ENCODE measurements at regions not wholly inside any gene's neighbourhood (a gene's known extent, or its start where the extent isn't known, plus 50 kb on each side); places are given as distances from the start of the nearest gene placed in this dataset.

GRCh38 chr3:182406786-182407185 lies 386.5 kb upstream of the ATP11B start:
- TF ChIP-seq, protein P1, sequence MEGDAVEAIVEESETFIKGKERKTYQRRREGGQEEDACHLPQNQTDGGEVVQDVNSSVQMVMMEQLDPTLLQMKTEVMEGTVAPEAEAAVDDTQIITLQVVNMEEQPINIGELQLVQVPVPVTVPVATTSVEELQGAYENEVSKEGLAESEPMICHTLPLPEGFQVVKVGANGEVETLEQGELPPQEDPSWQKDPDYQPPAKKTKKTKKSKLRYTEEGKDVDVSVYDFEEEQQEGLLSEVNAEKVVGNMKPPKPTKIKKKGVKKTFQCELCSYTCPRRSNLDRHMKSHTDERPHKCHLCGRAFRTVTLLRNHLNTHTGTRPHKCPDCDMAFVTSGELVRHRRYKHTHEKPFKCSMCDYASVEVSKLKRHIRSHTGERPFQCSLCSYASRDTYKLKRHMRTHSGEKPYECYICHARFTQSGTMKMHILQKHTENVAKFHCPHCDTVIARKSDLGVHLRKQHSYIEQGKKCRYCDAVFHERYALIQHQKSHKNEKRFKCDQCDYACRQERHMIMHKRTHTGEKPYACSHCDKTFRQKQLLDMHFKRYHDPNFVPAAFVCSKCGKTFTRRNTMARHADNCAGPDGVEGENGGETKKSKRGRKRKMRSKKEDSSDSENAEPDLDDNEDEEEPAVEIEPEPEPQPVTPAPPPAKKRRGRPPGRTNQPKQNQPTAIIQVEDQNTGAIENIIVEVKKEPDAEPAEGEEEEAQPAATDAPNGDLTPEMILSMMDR (IDR thresholded peaks at IDR 0.05; ENCODE audit: insufficient read depth, low read length): no peak
- no peak for TF ChIP-seq SPI1 (IDR thresholded peaks at IDR 0.05; ENCODE audit: borderline replicate concordance, low read depth)
- no peak for TF ChIP-seq REST (IDR thresholded peaks at IDR 0.05; ENCODE audit: insufficient replicate concordance, low read depth)
- TF ChIP-seq GABPA (IDR thresholded peaks at IDR 0.05; ENCODE audit: low read depth): no peak
- TF ChIP-seq POLR2AphosphoS5 (IDR thresholded peaks at IDR 0.05; ENCODE audit: low read depth): no peak
- no peaks in the 10 kb centered on the region for H3K27me3 ChIP-seq (ENCODE audit: insufficient read depth, poor library complexity, severe bottlenecking)
- DNase-seq (ENCODE audit: low read depth in 1 of 2, low spot score in 1 of 2): no peak
- H3K4me3 ChIP-seq (replicated peaks; ENCODE audit: insufficient read depth, low read length): no peak overlapping the region
- H3K27ac ChIP-seq (replicated peaks): no peak overlapping the region

DNA sequence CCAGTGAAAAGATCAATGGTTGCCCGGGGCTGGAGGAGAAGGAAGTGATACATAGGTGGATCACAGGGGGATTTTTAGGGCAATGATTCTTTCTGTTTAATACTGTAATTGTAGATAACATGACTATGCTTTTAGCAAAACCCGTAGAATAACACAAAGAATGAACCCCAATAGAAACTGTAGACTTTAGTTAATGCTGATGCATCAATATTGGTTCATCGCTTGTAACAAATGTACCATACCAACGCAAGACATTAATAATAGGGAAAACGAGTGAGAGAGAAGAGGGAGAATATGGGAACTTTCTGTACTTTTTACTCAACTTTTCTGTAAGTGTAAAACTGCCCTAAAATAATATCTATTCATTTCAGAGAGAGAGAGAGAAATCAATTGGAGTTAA lies 383.3 kb upstream of the ATP11B start:
- Histone ChIP-seq H3K27ac (replicated peaks) (no peak overlapping the region), H3K27me3 (ENCODE audit: insufficient read depth, poor library complexity, severe bottlenecking) (no peaks in the 10 kb centered on the region), H3K4me3 (replicated peaks; ENCODE audit: insufficient read depth, low read length) (no peak overlapping the region)
- DNase-seq (ENCODE audit: low read depth in 1 of 2, low spot score in 1 of 2): no peak
- TF ChIP-seq GABPA (IDR thresholded peaks at IDR 0.05; ENCODE audit: low read depth): no peak
- no peak for TF ChIP-seq POLR2AphosphoS5 (IDR thresholded peaks at IDR 0.05; ENCODE audit: low read depth)
- no peak for TF ChIP-seq SPI1 (IDR thresholded peaks at IDR 0.05; ENCODE audit: borderline replicate concordance, low read depth)
- TF ChIP-seq REST (IDR thresholded peaks at IDR 0.05; ENCODE audit: insufficient replicate concordance, low read depth): no peak
- TF ChIP-seq, protein P1 (IDR thresholded peaks at IDR 0.05; ENCODE audit: insufficient read depth, low read length): no peak

- TF ChIP-seq REST (IDR thresholded peaks at IDR 0.05; ENCODE audit: insufficient replicate concordance, low read depth): no peak
- TF ChIP-seq, protein P1 (IDR thresholded peaks at IDR 0.05; ENCODE audit: insufficient read depth, low read length): no peak
- no peak for TF ChIP-seq POLR2AphosphoS5 (IDR thresholded peaks at IDR 0.05; ENCODE audit: low read depth)
- no peak for TF ChIP-seq GABPA (IDR thresholded peaks at IDR 0.05; ENCODE audit: low read depth)
- TF ChIP-seq SPI1 (IDR thresholded peaks at IDR 0.05; ENCODE audit: borderline replicate concordance, low read depth): no peak
- Histone ChIP-seq H3K4me3 (replicated peaks; ENCODE audit: insufficient read depth, low read length) (no peak overlapping the region), H3K27me3 (ENCODE audit: insufficient read depth, poor library complexity, severe bottlenecking) (no peaks in the 10 kb centered on the region), H3K27ac (replicated peaks) (no peak overlapping the region)
- DNase-seq (ENCODE audit: low read depth in 1 of 2, low spot score in 1 of 2): no peak
Measured at GRCh38 chr3:182412066-182412465, 381.2 kb upstream of the ATP11B start.

Data from HL-60 (cell line).